Heart left ventricle (tissue), 16 donors: ENCODE measurements at regions not wholly inside any gene's neighbourhood (a gene's known extent, or its start where the extent isn't known, plus 50 kb on each side); places are given as distances from the start of the nearest gene placed in this dataset.
A peak's percentile ranks its signal among the peaks of the same experiment; 100 is the strongest.

ENCODE experiments used
- ATAC-seq, 4 donors: fragments of 200-7000 bp; cut with Tn5 transposase; one replicate each; pipeline ENCODE4 v1.9.1; 2020 to 2022; ENCODE audit warnings: moderate library complexity in 4 of 4, mild to moderate bottlenecking in 3 of 4, moderate number of reproducible peaks in 1 of 4
- DNase-seq, 5 donors: peaks; one replicate each; pipeline ENCODE4 v3.0.0-alpha.2; 2020
- H3K27ac ChIP-seq, 12 donors: fragments of 200-600 bp; sonication (generic) in 4 of 12; one replicate each; pipeline versions ENCODE4 v1.5.0 to v1.8.0; 2016 to 2022; ENCODE audit warnings: mild to moderate bottlenecking in 2 of 12
- H3K27me3 ChIP-seq, 9 donors: fragments of 200-600 bp; sonication (generic) in 2 of 9; one replicate each; pipeline versions ENCODE4 v1.5.1 to v1.8.0; 2016 to 2022; ENCODE audit warnings: mild to moderate bottlenecking in 3 of 9
- H3K36me3 ChIP-seq, 9 donors: fragments of 200-600 bp; sonication (generic) in 2 of 9; one replicate each; pipeline versions ENCODE4 v1.5.0 to v1.8.0; 2018 to 2022; ENCODE audit warnings: mild to moderate bottlenecking in 2 of 9
- H3K4me1 ChIP-seq, 12 donors: fragments of 200-600 bp; sonication (generic) in 4 of 12; one replicate each; pipeline versions ENCODE4 v1.5.0 to v1.8.0; 2016 to 2022; ENCODE audit warnings: mild to moderate bottlenecking in 3 of 12
- H3K4me3 ChIP-seq, 12 donors: fragments of 200-600 bp; sonication (generic) in 4 of 12; one replicate each; pipeline versions ENCODE4 v1.5.0 to v1.8.0; 2017 to 2022; ENCODE audit warnings: mild to moderate bottlenecking in 9 of 12, moderate library complexity in 4 of 12
- H3K9me3 ChIP-seq, 12 donors: fragments of 200-600 bp; sonication (generic) in 4 of 12; one replicate each; pipeline versions ENCODE4 v1.5.0 to v1.8.0; 2016 to 2022; ENCODE audit warnings: mild to moderate bottlenecking in 1 of 12
- POLR2A ChIP-seq, 2 donors: fragments of 450-650 bp; IDR thresholded peaks; one replicate each; pipeline ENCODE4 v1.6.1; 2017; ENCODE audit warnings: antibody characterized with exemption in 2 of 2, mild to moderate bottlenecking in 2 of 2, moderate library complexity in 2 of 2
- WGBS, 4 donors: extraction: QIAGEN DNeasy Blood & Tissue Kit in 2 of 4; methylation state at CpG; one replicate each; pipeline versions ENCODE4 v1.1.5 to v1.1.7; 2013 to 2018; 5-methylcytosine and 5-hydroxymethylcytosine counted together
- intact Hi-C, 10 donors: fragments of 100-400 bp; cut with DNase I; formaldehyde crosslinking; loops; one replicate each; pipeline versions ENCODE4 v1.11.1 to v1.14.2; 2022
- TF ChIP-seq, protein P1 (sequence below), 12 donors: fragments of 200-600 bp; sonication (generic) in 4 of 12; IDR thresholded peaks; one replicate each; pipeline versions ENCODE4 v1.5.0 to v1.8.0; 2018 to 2022; ENCODE audit warnings: antibody characterized with exemption in 12 of 12, mild to moderate bottlenecking in 5 of 12
- donor health status: ischemic (EF 13 %, LVEDD 7.1; RV severe dilation, severe dysfunction).
- donor health status: healthy with polysubstance abuse.
- donor health status: DM: no; HTN: yes; CAD: no.
- donor health status: DM: no; HTN: no; CAD: no.
- donor health status: ischemic (EF 25% LVEDD 6.9; RV normal size, moderate dysfunction).
- donor health status: ischemic (EF 25% LVEDD 5.7; RV mildly dilated, moderate dysfunction).
- donor health status: healthy.
- donor health status: DM: yes; HTN: yes; CAD: no.
- donor health status: ischemic (EF 35%, LVEDD 5.7; RV mildly dilated, moderate dysfunction).
- donor health status: nonischemic (EF 11% LVEDD 7.7; RV severe dilation, severe dysfunction).
- donor health status: DM: yes; HTN: yes; CAD: no.
- donor health status: PGD.
- donor health status: ischemic (EF 29% LVEDD 5.4; RV normal size, mild dysfunction).
- donor health status: nonischemic (EF 23%, LVEDD 6.1; RV moderate dilation, normal function).

DNA sequence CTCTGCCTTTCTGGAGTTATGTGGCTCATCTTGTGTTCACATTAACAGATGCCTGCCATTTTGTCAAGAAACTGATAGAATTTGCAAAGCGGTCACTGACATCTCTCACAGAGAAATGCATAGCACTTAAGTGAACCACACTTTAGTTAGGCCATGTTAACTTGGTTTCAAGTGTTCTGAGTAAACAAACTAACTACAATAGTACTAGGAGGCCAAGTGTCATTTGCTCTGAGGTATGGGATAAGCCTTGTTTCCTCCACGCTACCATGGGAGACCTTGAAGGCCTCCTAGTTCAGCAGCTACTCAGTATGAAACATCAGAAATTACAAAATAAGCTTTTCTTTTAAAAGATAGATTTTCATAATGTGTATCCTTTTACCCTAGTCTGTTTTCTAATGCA is 143.5 kb upstream of the MARCKS start:
- Histone ChIP-seq H3K27ac (no peak overlapping the region), H3K36me3 (no peaks in the 10 kb centered on the region), H3K4me3 (no peak overlapping the region), H3K4me1 (no peaks in the 10 kb centered on the region), H3K9me3 (no peaks in the 10 kb centered on the region), H3K27me3 (no peaks in the 10 kb centered on the region)
- DNase-seq (no peak), ATAC-seq (no peak)
- TF ChIP-seq POLR2A (IDR thresholded peaks at IDR 0.05), result no peak
- TF ChIP-seq, protein P1, sequence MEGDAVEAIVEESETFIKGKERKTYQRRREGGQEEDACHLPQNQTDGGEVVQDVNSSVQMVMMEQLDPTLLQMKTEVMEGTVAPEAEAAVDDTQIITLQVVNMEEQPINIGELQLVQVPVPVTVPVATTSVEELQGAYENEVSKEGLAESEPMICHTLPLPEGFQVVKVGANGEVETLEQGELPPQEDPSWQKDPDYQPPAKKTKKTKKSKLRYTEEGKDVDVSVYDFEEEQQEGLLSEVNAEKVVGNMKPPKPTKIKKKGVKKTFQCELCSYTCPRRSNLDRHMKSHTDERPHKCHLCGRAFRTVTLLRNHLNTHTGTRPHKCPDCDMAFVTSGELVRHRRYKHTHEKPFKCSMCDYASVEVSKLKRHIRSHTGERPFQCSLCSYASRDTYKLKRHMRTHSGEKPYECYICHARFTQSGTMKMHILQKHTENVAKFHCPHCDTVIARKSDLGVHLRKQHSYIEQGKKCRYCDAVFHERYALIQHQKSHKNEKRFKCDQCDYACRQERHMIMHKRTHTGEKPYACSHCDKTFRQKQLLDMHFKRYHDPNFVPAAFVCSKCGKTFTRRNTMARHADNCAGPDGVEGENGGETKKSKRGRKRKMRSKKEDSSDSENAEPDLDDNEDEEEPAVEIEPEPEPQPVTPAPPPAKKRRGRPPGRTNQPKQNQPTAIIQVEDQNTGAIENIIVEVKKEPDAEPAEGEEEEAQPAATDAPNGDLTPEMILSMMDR (IDR thresholded peaks at IDR 0.05), result no peak
- intact Hi-C loops, result no loop called here
- 94 to 98% (median 96%) methylated on average over 2 of the region's 2 CpGs for WGBS, 4 donors

DNA sequence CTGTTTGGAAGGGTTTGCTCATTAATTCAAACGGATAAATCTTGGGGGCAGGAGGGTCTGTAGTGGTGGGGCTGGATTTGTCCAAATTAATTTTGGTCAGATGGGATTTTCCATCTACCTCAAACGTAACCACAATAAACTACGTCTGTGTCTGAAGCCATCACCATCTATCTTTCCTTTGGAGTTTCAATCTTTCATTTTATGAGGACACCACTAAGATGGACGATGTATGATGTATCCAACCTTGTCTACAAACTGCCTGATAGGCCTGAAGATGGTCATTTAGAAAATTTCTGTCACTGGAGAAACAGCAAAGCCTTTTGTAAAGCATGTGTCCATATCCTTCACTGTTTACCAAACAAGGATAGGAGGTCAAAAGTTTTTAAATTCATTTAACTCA is 138.6 kb upstream of the MARCKS start:
- DNase-seq, result no peak
- no peak overlapping the region for H3K27ac ChIP-seq
- H3K9me3 ChIP-seq, result no peaks in the 10 kb centered on the region
- TF ChIP-seq, protein P1 (IDR thresholded peaks at IDR 0.05), result no peak
- TF ChIP-seq POLR2A (IDR thresholded peaks at IDR 0.05), result no peak
- H3K4me1 ChIP-seq, result peaks cover 0 to 3% (median 0%) of the 10 kb centered on the region in 12 donors
- no peak for ATAC-seq
- H3K4me3 ChIP-seq, result no peak overlapping the region
- WGBS, 4 donors, result 86 to 92% (median 88%) methylated on average over 4 of the region's 4 CpGs
- no peaks in the 10 kb centered on the region for H3K27me3 ChIP-seq
- intact Hi-C loops, result no loop called here
- H3K36me3 ChIP-seq, result no peaks in the 10 kb centered on the region

DNA sequence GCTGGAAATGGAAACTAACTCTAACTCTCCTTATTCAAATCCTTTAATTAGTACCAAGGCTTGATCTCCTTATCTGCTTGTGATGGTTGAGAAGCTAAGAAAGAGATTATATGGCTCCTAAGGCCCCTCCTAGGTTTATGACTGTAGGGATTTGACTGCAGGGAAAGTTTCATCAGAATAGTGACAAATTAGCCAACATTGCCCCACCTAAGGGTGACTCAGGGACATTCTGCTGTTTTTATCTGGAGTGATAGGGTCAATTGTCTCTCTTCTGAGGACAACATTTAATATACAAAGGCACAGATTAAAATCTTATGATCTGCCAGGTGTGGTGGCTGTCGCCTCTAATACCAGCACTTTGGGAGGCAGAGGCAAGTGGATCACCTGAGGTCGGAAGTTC is 138.1 kb upstream of the MARCKS start:
- WGBS, 4 donors, result 92 to 96% (median 95%) methylated on average over 2 of the region's 2 CpGs

DNA sequence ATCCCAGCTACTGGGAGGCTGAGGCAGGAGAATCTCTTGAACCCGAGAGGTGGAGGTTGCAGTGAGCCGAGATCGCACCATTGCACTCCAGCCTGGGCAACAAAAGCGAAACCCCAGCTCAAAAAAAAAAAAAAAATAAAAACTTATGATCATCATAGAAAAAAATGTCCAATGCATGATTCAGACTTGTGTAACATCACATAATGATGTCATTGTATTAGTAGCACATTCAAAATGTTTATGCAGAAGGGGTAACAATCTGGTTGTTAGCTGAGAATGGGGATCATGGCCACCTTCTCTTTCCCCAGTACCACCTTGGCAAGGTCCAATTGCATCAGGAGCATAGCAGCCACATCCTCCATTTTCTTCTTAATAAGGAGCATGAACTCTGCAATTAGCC is 137.6 kb upstream of the MARCKS start:
- peaks cover 0 to 4% (median 0%) of the 10 kb centered on the region in 12 donors for H3K4me1 ChIP-seq
- H3K9me3 ChIP-seq, result no peaks in the 10 kb centered on the region
- 95 to 100% (median 97%) methylated on average over 4 of the region's 4 CpGs for WGBS, 4 donors
- intact Hi-C loops, result no loop called here
- TF ChIP-seq, protein P1 (IDR thresholded peaks at IDR 0.05), result no peak
- no peak for TF ChIP-seq POLR2A (IDR thresholded peaks at IDR 0.05)
- no peak for DNase-seq
- no peaks in the 10 kb centered on the region for H3K36me3 ChIP-seq
- H3K4me3 ChIP-seq, result no peak overlapping the region
- no peak for ATAC-seq
- H3K27me3 ChIP-seq, result no peaks in the 10 kb centered on the region
- H3K27ac ChIP-seq, result no peak overlapping the region

More for the DNA sequence above, 138.1 kb upstream of the MARCKS start:
- TF ChIP-seq, protein P1 (IDR thresholded peaks at IDR 0.05), result no peak
- no peak for TF ChIP-seq POLR2A (IDR thresholded peaks at IDR 0.05)
- DNase-seq (no peak), ATAC-seq (peak in 1 of 4 donors; percentile 39)
- no peak overlapping the region for H3K4me3 ChIP-seq
- no peaks in the 10 kb centered on the region for H3K9me3 ChIP-seq
- H3K4me1 ChIP-seq, result peaks cover 0 to 4% (median 0%) of the 10 kb centered on the region in 12 donors
- no peaks in the 10 kb centered on the region for H3K36me3 ChIP-seq
- H3K27ac ChIP-seq, result no peak overlapping the region
- intact Hi-C loops, result no loop called here
- no peaks in the 10 kb centered on the region for H3K27me3 ChIP-seq
